ENCODE measurements at regions not wholly inside any gene's neighbourhood (a gene's known extent, or its start where the extent isn't known, plus 50 kb on each side); places are given as distances from the start of the nearest gene placed in this dataset.

- TF ChIP-seq CTCF (IDR thresholded peaks at IDR 0.05) (no peak), POLR2A (IDR thresholded peaks at IDR 0.05) (no peak)
These were observed 586.1 kb upstream of the CDH6 start for GRCh38 chr5:30607301-30607894.
